A673 (cell line): ENCODE measurements at regions not wholly inside any gene's neighbourhood (a gene's known extent, or its start where the extent isn't known, plus 50 kb on each side); places are given as distances from the start of the nearest gene placed in this dataset.

Experiments
- EZH2 ChIP-seq: fragments of 200-600 bp; sonication (generic); IDR thresholded peaks from 2 replicates; pipeline ENCODE4 v1.6.1; 2017; ENCODE audit warnings: borderline replicate concordance, low read depth, mild to moderate bottlenecking, mixed read lengths, antibody characterized with exemption, low read length; ENCODE audit not compliant: poor library complexity, severe bottlenecking
- TF ChIP-seq, protein P1 (sequence below): fragments of 300-800, 200-600 bp; sonication (generic); conservative IDR thresholded peaks from 2 replicates; pipeline ENCODE4 v1.5.1; 2017; ENCODE audit warnings: low read depth, mild to moderate bottlenecking, antibody characterized with exemption, low read length, moderate library complexity, mixed read lengths

DNA sequence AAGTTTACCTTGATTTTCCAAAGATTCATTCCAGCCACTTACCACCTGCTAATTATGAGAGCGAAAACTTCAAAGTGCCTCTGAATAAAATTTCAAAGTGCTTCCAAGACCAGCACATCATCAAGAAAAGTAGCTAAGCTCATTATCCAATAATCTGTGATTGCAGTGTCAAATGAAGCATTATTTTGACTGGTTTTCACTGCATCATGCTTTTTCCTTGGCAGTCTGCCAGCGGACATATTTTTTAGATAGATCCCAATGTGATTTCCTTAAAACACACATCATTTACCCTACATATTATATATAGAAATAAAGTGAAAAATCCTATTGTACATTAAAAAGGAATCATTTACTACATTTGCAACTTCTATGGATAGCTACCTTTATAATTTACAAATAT is 508.6 kb upstream of the FAM174A start:
- TF ChIP-seq, protein P1, sequence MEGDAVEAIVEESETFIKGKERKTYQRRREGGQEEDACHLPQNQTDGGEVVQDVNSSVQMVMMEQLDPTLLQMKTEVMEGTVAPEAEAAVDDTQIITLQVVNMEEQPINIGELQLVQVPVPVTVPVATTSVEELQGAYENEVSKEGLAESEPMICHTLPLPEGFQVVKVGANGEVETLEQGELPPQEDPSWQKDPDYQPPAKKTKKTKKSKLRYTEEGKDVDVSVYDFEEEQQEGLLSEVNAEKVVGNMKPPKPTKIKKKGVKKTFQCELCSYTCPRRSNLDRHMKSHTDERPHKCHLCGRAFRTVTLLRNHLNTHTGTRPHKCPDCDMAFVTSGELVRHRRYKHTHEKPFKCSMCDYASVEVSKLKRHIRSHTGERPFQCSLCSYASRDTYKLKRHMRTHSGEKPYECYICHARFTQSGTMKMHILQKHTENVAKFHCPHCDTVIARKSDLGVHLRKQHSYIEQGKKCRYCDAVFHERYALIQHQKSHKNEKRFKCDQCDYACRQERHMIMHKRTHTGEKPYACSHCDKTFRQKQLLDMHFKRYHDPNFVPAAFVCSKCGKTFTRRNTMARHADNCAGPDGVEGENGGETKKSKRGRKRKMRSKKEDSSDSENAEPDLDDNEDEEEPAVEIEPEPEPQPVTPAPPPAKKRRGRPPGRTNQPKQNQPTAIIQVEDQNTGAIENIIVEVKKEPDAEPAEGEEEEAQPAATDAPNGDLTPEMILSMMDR, result no peak
- no peak for TF ChIP-seq EZH2
